Bronchial epithelial cell (primary cell): ENCODE measurements at regions not wholly inside any gene's neighbourhood (a gene's known extent, or its start where the extent isn't known, plus 50 kb on each side); places are given as distances from the start of the nearest gene placed in this dataset.
"Not testable (repeated sequence)": the region's sequence is repeated elsewhere in the genome, so short reads cannot be mapped to it uniquely, and the experiment has no call there.

Experiments used
- DNase-seq: peaks from one replicate; pipeline ENCODE4 v3.0.0-alpha.2; 2010; ENCODE audit warnings: low read depth
- FAIRE-seq: peaks from 2 replicates; lab custom pipeline; 2011; peaks lifted over from hg19 to GRCh38; lab: Jason Lieb, UNC
- H3K27me3 ChIP-seq: 2 replicates; pipeline ENCODE4 v1.5.1; 2011; ENCODE audit warnings: low read length; ENCODE audit not compliant: control insufficient read depth, insufficient read depth
- H3K36me3 ChIP-seq: 2 replicates; pipeline ENCODE4 v1.5.1; 2011; ENCODE audit warnings: low read length; ENCODE audit not compliant: control insufficient read depth, insufficient read depth
- H3K4me3 ChIP-seq: 2 replicates; pipeline ENCODE4 v1.5.1; 2011; ENCODE audit warnings: mild to moderate bottlenecking, low read depth, low read length, control low read depth
- TF ChIP-seq, protein P1 (sequence below): IDR thresholded peaks from 2 replicates; pipeline ENCODE4 v1.5.1; 2011; ENCODE audit warnings: mild to moderate bottlenecking, moderate library complexity, low read length, control low read depth, inconsistent platforms; ENCODE audit not compliant: insufficient read depth, severe bottlenecking

DNA sequence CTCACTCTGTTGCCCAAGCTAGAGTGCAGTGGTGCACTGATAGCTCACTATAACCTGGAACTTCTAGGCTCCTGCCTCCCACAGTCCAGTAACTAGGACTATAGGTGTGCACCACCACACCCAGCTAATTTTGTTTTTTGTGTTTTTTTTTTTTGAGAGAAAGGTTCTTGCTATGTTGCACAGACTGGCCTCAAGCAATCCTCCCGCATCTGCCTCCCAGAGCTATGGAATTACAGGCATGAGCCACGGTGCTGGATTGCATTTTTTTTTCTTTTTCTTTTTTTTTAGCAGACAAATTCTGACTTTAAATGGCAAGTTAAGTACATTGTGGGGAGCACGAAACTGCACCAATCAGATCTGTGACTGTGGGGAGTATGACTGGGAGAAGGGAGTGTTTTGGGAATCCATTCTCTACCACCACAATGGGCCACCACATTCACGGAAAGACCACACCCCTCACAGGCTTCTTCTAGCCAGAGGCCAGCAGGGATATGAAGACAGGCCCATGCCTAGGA is 58.1 kb upstream of the MSMB start:
- Histone ChIP-seq H3K4me3 (no peak overlapping the region), H3K36me3 (no peaks in the 10 kb centered on the region), H3K27me3 (peaks cover 10% of the 10 kb centered on the region)
- DNase-seq = no peak
- no peak for FAIRE-seq
- TF ChIP-seq, protein P1, sequence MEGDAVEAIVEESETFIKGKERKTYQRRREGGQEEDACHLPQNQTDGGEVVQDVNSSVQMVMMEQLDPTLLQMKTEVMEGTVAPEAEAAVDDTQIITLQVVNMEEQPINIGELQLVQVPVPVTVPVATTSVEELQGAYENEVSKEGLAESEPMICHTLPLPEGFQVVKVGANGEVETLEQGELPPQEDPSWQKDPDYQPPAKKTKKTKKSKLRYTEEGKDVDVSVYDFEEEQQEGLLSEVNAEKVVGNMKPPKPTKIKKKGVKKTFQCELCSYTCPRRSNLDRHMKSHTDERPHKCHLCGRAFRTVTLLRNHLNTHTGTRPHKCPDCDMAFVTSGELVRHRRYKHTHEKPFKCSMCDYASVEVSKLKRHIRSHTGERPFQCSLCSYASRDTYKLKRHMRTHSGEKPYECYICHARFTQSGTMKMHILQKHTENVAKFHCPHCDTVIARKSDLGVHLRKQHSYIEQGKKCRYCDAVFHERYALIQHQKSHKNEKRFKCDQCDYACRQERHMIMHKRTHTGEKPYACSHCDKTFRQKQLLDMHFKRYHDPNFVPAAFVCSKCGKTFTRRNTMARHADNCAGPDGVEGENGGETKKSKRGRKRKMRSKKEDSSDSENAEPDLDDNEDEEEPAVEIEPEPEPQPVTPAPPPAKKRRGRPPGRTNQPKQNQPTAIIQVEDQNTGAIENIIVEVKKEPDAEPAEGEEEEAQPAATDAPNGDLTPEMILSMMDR = no peak

DNA sequence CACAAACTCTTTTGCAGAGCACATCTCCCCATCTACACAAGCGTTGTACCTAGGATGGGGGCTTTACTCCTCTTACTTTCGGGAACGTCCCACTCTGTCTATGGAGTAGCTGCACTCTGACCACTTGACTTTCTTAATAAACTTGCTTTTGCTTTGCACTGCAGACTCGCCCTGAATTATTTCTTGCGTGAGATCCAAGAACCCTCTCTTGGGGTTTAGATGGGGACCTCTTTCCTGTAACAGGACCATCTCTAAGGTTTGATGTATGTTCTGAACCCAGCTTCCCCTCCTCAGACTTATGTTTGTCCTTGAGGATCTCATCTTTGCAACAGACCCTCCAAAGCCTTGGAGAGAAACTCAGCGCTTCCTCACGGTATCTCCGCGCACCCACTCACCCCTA is 59.3 kb upstream of the MSMB start:
- peaks cover 10% of the 10 kb centered on the region for H3K27me3 ChIP-seq
- not testable (repeated sequence) for DNase-seq, FAIRE-seq, H3K4me3 ChIP-seq, H3K36me3 ChIP-seq

DNA sequence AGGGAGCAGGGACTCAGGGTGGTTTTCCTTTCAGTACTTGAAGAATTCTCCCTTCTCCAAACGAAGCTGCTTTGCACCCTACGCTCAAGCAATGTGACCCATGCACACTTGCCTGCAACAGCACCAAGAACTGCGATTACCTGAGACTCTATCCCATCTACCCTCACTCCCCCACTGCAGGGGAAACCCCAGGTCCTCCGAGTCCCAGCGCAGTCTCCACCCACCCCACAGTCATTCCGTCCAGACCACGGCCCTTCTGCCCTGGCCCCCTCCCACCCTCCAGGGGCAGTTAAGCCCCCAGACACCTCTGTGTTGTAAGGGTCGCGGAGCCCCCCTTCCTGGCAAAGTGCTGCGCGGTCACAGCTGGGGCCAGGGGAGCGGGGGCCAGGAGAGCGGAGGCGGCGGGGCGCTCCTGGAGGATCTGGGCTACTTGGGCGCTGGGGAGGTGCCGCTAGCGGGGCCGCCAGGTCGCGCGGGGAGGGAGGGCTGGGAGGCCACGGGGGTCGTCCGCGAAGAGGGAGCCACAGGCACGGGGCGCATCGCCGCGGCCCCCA is 59.9 kb upstream of the MSMB start:
- not testable (repeated sequence) for DNase-seq, FAIRE-seq, H3K36me3 ChIP-seq
- Histone ChIP-seq H3K4me3 (peak overlapping the region; percentile 44), H3K27me3 (peaks cover 10% of the 10 kb centered on the region)

DNA sequence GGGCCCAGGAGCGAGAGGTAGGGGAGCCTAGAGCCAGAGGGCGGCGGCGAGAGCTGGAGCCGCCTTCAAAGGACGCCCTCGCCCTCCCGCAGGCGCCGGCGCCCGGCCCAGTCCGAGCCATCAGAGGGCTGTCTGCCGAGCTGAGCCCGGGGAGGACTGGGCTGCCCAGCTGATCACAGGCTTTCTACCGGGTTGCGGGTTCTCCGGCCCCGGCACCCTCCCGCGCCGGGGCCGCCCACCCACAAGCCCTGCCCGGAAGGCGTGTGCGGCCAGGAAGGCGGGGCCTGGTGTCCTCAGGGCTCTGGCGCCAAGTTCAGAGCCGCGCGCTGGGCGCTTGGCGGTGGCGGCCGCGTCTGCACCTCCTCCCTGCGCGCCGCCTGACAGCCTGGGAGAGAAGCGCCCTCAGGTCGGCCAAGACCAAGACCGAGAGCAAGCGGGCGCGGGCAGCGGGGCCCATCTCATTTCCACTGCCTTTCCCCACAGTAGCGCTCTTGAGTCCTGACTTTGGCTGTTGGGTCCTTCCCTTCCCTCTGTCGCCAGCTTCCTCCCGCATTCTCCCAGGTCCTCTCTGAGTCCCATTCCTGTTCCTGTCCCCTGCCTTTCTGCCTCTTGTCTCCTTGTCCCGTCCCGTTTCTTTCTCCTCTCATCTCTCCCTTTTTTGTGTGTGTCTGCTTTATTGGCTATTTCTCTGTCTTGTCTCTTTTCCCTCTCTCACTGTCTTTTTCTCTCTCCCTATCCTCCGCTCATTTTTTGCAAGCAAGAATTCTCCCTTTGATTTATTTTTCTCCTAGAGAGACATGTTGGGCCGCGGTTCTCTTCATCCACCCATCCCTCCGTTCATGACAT is 60.6 kb upstream of the MSMB start:
- Histone ChIP-seq H3K27me3 (peaks cover 10% of the 10 kb centered on the region), H3K4me3 (peak overlapping the region; percentile 44), H3K36me3 (no peaks in the 10 kb centered on the region)
- DNase-seq (peak; percentile 17), FAIRE-seq (no peak)
- TF ChIP-seq, protein P1 = no peak

DNA sequence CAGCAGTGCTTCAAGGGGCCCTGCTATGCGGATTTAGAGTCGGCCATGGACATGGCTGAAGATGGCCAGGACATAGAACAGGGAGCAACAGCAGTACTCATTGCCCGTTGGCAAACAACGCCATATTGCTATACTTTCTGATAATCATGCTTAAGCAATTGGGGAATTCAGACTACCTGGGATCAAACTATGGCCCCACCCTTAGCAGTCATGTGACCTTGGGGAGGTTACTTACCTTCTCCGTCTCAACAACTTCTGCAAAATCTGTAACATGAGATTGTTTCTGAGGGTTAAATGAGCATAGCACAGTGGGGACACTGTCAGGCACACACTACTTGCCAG is 62.1 kb upstream of the MSMB start:
- H3K36me3 ChIP-seq, FAIRE-seq, H3K4me3 ChIP-seq, DNase-seq: not testable (repeated sequence)
- peaks cover 10% of the 10 kb centered on the region for H3K27me3 ChIP-seq

DNA sequence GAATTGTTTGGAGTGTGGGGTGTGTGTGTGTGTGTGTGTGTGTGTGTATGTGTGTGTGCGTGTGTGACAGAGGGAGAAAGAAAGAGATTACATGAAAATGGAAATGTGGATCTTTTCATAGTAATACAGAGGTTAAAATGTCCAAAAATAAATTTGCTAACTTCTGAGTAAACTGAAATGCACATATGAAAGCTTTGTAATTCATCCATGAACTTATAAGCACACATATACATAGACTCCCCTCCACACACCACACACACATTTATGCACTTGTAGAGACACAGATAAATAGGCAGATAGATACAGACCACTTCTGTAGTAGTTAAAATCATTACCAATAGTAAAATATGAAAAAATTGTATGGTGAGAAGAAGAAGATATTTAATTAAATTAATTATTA is 108.2 kb upstream of the MSMB start:
- not testable (repeated sequence) for DNase-seq, H3K4me3 ChIP-seq, H3K27me3 ChIP-seq, H3K36me3 ChIP-seq, FAIRE-seq

DNA sequence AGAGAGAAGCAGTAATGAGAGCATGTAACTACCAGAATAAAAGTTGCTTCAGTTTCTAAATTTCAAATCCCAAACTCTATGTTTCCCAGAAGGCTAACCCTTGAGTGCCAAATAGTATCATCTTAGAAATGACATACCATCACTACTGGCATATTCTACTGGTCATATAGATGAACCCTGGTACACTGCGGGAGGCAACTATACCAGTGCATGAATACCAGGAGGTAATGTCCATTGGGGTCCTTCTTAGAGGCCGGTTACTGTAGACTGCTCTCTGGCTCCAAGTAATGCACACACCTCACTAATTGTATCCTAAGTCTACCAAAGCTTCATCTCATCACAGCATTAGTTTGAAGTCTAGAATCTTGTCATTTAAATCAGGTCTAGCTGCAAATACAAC is 108.6 kb upstream of the MSMB start:
- H3K4me3 ChIP-seq, DNase-seq, H3K36me3 ChIP-seq, H3K27me3 ChIP-seq, FAIRE-seq: not testable (repeated sequence)

DNA sequence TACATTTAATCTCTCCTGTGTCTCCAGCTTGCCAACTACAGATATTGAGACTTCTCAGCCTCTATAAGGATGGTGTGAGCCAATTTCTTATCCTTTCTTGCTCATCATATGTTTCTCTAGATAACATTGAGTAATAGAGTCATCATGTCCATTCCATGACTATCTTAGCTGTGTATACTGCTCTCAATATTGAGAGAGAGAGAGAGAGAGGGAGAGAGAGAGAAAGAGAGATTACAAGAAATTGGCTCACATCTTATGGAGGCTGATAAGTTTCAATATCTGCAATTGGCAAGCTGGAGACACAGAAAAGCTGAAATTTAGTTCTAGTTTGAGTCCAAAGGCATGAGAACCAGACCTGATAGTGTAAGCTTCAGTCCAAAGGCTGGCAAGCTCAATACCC is 110.8 kb upstream of the MSMB start:
- not testable (repeated sequence) for H3K4me3 ChIP-seq, FAIRE-seq, H3K27me3 ChIP-seq, DNase-seq, H3K36me3 ChIP-seq
